CD4-positive, alpha-beta T cell treated with Interleukin-15 for 4 hours (primary cell): ENCODE measurements at regions not wholly inside any gene's neighbourhood (a gene's known extent, or its start where the extent isn't known, plus 50 kb on each side); places are given as distances from the start of the nearest gene placed in this dataset.
"Not testable (repeated sequence)": the region's sequence is repeated elsewhere in the genome, so short reads cannot be mapped to it uniquely, and the experiment has no call there.

Experiments used
- DNase-seq: peaks from one replicate; pipeline ENCODE4 v3.0.0-alpha.2; 2020; ENCODE audit warnings: low spot score

DNA sequence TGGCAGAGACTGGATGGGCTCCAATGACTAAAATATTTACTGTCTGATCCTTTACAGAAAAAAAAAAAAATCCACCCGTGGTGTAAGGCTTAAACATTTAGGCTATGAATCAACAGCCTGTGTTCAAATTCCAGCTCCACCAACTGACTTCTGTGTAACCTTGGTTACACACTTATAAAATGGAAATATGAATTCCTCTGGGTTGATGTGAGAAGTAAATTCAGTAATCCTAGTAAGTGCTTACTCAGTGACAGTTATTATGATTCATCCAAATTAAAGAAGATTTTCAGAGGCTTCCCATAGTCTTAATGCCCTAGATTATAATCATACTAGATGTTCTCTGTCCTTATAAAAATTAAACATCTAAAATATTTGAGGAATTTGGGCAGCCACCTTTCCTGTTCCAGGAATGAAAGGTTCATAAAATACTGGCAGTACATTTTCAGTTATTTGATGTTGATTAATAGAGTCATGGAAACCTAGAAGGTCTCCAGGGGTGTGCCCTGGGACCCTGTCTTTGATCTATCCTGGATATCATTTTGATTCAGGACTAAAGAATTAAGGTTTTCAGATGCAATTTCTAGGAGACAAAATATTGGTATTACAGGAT is 180.3 kb upstream of the ZNF217 start:
- no peak for DNase-seq

DNA sequence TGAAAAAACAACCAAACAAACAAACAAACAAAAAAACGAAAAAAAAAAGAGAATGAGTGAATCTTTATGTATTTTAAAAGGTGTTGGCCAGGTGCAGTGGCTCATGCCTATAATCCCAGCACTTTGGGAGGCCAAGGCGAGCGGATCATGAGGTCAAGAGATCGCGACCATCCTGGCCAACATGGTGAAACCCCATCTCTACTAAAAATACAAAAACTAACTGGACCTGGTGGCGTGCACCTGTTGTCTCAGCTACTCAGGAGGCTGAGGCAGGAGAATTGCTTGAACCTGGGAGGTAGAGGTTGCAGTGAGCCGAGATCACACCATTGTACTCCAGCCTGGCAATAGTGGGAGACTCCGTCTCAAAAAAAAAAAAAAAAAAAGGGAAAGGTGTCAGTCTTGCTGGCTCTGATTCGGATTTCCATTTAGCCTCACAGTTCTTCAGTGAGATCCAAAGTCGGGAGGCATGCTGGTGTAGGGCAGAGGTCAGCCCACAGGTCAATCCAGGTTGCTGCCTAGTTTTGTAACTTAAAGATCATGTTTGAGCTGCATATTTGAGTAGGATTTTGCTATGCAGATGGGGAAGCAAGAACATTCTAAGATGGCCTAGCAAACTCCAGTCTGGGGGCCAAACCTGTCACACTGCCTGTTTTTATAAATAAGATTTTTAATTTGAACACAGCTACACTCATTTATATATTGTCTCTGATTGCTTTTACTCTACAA is 179.6 kb upstream of the ZNF217 start:
- DNase-seq, result not testable (repeated sequence)

DNA sequence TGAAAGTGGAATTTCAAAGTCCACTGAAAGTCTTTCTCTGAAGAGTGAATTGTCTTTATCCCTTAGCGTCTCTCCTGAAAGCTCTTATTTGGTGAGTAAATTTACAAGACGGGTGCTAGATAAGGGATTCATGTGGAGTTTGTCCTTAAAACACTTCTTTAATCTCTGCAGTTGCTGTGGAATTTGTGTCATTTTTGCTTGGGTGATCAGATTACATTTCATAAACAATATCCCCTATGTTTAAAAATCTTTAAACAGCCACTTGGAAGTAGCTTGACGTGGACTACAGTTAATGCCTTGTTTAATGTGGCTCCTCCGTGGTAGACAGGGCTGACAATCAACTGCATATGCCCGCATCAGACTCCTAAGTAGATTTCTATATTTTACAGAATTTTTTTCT is 175.4 kb upstream of the ZNF217 start:
- DNase-seq, result no peak

DNA sequence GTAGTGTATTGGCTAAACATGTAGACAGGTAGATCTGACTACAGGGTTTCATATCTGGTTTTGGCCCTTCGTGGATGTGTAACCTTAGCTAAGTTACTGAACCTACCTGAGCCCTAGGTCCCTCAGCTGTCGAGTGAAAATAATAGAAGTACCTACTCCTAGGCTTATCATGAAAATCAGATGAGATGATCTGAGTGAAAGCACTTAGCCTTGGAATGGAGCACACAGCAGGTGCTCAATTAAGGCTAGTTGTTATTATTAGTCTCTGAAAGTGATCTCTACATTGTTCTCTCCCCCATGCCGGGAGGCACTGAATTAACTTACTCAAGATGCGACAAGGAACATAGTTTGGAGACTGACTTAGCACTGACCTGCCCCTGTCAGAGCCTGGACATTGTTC is 174.7 kb upstream of the ZNF217 start:
- no peak for DNase-seq

DNA sequence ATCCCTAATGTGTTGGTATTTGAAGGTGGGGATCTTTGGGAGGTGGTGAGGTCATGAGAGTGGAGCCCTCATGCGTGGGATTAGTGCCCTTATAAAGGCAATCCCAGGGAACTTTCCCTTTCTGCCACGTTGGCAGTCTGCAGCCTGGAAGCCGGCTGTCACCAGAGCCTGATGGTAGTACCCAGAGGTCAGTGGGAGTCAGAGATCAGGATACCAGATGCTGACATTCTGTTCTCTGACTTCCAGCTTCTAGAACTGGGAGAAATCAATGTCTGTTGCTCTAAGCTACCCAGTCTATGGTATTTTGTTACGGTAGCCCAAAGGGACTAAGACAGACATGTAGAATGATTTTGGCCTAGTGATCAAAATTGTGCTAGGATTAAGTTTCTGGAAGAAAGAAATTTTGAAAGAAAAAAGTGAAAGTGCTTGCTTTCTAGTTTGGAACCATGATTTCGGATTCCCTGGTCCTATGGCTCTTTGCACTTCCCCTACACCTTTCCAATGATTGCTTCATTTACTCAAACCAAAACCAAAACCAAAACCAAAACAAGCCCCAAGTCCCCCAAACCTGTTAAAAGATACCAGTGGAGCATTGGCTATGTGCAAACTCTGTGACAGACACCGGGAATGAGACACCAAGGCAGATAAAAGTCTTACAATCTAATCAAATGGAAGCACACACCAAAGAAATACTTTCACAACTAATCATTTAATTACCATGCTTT is 173.7 kb upstream of the ZNF217 start:
- DNase-seq, result no peak

DNA sequence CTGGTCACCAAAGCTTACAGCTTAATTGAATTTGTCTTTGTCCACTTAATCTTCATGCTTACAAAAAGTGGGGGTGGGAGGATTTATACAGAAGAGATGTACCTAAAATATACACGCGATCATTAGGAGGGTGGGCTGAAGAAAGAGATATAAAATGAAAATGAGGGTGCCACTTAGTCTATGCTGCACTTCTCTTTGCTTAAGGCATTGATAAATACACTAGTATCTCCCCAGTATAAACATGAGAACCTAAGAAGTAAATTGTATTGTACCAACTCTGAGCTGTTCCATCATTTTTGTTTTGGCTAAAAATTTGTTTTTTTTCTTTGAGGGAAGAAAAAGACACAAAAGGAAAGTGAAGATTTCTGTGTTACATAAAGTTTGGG is 170.8 kb upstream of the ZNF217 start:
- no peak for DNase-seq

DNA sequence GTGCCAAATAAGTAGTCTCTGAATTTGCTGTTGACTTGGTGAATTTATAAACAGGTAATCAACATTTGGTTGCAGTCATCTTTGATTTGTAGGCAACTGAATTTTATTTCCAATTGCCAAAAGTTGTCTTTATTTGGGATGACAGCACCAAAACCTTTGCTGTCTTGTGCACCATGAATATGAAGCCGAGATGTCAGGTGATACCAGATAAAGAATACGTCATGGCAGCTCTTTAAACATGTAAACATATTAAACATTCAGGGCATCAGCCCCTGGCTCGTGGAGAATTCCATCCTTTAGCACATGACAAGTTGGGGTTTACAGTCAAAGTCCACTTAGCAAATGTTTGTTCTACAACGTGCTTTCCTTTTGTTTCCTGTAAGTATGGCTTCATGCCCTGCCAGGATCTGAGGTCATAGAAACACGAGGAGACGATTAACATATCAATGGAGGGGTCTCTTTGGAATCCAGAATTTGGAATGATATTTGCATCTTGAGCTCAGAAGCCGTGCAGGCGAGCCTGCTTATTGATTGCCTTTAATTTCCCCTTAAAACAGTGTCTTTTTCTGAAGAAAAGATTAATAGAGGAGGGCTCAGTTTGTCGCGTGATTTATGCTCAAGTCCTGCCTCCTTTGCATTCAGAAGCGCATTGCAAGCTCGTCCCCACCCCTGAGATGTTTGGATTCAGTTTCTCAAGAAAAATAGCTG is 170.2 kb upstream of the ZNF217 start:
- no peak for DNase-seq

DNA sequence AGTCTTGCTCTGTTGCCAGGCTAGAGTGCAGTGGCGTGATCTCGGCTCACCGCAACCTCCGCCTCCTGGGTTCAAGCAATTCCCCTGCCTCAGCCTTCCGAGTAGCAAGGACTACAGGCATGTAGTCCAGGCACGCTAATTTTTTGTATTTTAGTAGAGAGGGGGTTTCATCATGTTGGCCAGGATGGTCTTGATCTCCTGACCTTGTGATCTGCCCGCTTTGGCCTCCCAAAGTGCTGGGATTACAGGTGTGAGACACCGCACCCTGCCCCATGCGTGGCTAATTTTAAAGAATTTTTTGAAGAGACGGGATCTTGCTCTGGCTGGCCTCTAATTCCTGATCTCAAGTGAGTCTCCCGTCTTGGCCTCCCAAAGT is 168.8 kb upstream of the ZNF217 start:
- DNase-seq, result not testable (repeated sequence)

DNA sequence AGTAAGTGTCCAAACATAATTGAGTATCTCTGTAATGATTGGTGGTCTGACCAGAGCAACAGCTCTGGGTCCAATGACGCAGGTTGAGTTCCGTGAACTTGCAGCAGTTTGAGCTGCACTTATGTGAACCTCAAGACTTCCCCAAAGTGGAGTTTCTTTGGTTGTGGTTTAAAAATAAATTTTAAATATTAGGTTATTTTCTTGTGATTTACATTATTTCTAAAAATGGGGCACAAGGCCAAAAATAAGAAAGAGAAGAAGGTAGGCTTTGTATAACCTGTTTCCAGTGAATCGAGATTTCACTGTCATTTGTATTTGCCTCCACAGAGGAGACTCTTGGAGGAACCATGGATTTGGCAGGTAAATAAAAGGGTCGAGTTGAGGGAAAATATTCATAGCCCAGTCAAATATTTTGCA is 166.4 kb upstream of the ZNF217 start:
- DNase-seq, result no peak

DNA sequence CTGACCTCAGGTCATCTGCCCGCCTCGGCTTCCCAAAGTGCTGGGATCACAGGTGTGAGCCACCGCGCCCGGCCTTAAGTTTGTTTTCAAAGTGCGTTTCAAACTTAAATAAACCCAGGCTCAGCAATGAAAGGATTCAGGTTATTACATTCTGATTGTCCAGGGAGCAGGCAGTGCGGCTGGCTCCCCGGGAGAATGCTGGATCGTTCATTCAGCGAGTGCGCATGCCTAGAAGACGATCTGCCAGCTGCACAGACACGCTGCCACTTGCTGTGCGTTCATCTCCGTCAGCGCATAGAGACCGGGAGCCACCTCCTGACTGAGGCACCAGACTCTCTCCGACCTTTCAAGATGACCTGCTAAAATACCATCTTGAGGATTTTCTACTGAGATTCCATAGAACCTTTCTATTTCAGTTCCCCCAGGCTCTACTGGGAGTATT is 163.9 kb upstream of the ZNF217 start:
- no peak for DNase-seq

DNA sequence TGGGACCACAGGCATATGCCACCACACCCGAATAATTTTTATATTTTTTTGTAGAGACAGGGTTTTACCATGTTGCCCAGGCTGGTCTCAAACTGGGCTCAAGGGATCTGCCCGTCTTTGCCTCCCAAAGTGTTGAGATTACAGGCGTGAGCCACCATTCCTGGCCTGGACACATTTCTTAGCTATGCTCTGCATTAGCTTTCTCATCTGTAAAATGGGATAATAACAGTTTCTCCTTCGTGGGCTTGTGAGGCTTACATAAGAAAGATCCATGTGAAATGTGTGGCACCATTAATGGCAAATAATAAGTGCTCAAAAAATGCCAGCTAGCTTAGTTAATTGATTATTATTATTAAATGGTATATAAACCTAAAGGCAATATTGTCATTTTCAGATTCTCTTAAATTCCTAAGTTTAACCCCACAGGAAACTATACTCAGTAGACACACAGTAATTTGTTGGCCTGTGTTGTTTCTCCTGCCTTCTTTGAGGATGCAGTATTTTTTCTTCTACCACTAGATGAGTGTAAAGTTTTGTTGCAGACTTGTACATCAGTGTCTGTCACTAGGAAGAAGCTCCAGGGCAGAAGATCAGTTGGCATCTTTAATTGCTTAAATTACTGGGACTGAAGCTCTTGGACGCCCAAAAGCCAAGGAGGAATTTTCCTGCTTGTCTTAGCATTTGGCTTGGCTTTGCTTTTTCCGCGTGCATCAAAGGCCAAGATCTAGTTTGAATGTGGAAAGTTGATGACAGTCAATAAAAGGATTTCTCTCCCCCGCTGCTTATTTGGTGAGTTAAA is 162.3 kb upstream of the ZNF217 start:
- DNase-seq, result no peak

DNA sequence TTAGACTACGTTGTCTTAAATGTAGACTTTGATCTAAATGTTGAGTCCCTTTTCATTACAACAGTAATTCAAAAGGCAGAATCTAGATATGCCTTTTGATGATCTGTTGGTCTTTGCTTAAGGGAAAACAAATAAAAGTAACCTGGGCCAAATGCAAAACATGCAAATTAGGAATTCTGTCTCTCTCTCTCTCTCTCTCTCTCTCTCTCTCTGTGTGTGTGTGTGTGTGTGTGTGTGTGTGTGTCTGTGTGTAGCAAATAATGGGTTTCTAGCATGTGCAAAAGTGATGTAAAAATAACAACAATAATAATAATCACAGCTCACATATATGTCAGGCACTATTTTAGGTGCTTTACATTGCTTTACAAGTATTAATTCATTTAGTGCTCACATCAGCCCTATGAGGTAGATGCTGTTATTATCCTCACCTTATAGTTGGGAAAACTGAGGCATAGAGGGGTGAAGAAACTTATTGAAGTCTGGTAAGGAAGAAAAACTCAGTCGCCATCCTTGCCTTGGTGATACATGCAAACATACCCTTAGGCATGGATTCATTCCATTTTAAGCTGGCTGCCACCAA is 160.3 kb upstream of the ZNF217 start:
- no peak for DNase-seq

DNA sequence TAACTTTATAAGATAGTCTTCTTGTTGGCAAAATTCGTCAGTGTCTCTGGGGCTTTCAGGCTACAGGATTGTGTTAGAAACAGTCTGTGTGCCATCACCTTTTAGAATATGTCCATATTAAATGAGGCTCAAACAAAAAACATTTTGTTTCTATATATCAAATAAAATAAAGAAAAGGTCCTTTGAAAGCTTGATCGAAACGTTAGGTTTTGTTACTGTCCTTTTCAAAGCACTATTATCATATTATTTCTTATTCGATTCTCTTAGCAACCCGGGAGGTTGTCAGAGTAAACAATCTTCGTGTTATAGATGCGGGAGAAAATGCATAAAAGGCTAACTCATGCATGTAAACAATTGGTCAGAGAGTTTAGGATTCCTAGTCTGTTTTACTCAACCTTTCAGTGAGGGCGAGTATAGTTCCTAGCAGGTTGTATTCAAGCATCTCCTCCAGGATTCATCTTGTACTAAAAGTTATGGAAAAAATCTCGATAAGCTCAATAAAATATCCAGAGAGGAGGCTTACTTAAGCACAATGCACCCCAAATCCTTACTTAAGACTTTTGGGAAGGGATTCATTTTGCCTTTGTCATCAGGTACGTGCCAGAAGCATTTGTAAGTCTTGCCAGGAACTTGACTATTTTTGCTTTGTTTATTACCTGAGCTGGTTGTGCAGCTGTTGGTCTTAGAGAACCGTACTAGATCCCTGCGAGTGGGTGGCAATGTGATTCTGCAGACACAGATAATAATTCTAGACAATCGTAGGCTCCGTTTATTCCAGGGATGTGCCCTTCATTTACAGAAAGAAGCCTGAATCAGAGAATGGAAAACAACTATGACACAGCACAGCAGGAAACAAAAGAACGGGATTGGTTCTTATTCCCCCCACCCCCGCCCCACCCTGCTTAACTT is 159.6 kb upstream of the ZNF217 start:
- DNase-seq, result no peak

DNA sequence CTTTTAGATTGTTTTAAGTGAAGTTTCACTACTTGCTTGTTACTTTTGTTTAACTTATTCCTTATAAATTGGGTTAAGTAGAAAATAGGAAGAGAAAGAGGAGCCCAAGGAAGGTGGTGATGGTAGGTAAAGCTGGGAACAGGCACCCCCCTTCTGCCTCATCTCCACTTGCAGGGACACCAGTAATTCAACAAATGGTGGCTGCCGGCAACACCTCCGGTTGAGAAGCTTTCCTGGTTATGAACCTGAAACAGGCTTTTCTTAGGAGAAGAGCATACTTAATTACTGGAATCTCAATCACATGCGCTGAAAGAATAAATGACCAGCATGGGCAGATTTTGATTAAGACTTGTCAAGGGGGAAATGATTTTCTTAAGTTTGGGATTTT is 158.9 kb upstream of the ZNF217 start:
- no peak for DNase-seq

DNA sequence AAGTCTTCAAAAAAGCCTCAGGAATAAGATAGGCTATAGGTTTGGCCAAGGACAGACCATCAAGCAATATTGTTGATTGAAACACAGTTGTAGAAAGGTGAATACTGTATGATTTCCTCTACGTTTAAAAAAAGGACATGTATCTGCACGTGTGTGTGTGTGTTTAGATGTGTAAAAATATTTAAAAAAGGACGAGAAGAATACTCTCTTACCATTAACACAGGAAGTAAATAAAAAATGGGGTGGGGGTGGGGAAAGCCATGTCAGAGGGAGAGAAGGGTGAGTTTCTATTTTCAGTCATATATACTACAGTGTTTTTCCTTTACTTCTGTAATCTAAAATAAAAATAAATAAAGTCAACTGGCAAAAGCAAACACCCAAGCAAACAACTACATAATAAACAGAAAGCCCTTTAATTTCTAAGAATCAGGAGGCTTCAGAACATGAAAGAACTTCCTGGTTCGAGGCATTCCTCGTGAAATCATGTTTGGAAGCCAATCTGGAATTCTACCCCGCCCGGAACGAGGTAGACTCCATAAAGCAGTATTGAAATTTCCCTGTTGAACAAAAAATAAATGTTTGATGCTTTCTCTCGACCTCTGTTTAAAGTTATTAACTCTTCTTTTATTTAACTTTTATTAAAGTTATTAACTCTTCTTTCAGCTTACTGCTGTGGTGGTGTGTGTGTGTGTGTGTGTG is 158.1 kb upstream of the ZNF217 start:
- DNase-seq, result no peak

DNA sequence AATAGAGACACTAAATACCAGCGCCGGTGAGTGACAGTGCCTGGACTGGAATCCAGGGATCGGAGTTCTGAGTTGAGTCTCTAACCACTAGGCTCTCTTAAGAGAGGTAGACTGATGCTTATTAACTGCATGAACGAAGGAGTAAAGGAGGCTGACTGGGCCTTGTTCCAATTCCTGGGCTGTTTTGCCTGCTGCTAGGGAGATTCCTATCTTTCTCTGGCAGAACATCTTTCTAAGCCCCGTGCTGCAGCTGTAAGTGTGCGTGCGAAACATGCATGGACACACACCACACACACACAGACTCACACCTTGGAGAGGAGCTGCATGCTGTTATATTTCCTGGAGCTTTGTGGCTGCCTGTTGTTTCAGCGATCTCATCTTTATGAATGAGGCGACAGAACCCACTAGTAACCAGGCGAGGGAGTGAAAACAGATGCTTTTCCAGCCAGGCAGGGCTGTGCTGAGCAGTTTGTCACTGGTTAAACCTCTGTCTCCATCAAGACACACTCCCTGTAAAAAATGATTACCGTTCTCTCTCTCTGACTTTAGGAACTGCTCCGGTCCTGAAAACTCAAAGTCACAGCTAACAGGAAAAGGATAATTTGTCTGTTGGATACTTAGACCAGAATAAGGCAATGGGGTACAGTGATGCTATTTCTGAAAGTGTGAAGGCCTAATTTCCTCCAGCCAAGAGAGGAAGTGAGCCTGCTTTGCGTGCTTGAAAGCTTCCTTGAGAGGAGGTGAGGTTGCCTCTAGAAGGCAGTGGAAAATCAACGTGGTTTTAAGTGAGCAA is 157.4 kb upstream of the ZNF217 start:
- peak; percentile 31 for DNase-seq

DNA sequence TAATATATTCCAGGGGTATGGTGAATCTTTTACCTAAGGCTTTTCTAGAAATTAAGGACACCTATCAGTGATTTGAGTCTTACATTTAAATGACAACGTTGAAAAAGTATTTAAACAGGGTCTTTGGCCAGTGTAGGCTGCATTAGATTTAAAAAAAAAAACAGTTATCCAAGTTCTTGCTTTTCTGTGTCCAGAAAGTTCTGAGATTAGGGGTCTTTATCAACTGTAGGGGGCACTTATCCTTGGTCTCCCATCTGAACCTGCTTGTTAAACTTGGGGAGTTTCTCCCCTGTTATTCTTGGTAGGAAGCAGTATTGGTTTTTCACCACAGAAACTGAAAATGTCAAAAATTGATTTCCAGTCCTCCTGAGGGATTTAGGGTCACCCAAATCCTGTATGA is 155.9 kb upstream of the ZNF217 start:
- DNase-seq, result no peak

DNA sequence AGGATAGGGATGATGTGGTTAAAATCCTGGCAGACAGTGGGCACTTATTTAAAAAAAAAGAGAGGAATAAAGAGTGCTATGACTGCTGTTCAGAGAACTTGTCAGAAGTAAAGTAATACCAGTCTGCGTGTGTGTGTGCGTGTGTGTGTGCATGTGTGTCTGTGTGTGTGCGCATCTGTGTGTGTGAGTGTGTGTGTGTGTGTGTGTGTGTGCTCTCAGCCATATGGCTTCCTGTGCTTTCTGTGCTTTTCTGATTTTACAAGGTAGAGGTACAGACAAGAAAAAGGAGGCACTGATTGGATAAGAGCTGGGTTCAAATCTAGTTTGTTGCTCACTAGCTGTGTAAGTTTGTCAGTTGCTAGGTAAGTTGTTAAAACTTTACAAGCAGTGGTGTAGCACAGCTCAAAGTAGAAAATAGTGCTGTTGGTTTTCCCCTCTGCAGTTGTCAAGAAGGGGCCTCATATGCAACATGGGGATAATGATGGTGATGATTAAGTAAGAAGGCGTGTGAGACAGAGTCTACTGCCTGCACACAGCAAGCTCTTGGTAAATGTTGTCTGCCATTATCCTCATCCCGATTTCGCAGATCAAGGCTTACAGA is 155.3 kb upstream of the ZNF217 start:
- no peak for DNase-seq

DNA sequence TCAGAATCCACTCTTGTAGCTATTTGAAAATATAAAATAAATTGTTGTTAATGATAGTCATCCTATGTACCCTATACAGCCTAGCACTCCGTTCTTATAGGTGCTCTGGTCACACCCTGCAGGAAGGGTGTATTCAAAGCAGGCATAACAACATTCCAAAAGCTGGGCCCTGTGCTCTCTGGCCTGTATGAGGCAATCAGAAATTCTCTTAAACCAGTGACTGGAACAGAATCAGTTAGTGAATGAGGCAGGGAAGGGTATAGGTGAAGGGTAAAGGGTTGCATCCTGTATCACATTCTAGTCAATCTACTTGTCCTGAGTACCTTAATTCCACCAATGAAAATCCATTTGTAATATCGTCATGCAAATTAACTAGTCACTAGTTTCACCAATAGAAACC is 154.5 kb upstream of the ZNF217 start:
- DNase-seq, result no peak
